CD4-positive, alpha-beta T cell (primary cell): ENCODE measurements at regions not wholly inside any gene's neighbourhood (a gene's known extent, or its start where the extent isn't known, plus 50 kb on each side); places are given as distances from the start of the nearest gene placed in this dataset.

ENCODE experiments used
- ATAC-seq: fragments of 200-7000 bp; cut with Tn5 transposase; one replicate; pipeline ENCODE4 v1.10.0; 2022; ENCODE audit warnings: mild to moderate bottlenecking; ENCODE audit not compliant: poor library complexity
- CTCF ChIA-PET: fragments of 350-600 bp; sonication (Branson Sonifier 250); formaldehyde crosslinking; loops from one replicate; lab custom pipeline; 2021; ENCODE audit warnings: antibody characterized with exemption, inconsistent platforms; lab: Charles Lee
- POLR2A ChIA-PET: fragments of 350-600 bp; sonication (Branson Sonifier 250); formaldehyde crosslinking; loops from one replicate; lab custom pipeline; 2021; ENCODE audit warnings: antibody characterized with exemption, inconsistent platforms; lab: Charles Lee
- DNase-seq, 14 experiments: peaks; one replicate each; pipeline ENCODE4 v3.0.0-alpha.2; 2013 to 2020; ENCODE audit warnings: mixed read lengths in 2 of 14
- H3K27ac ChIP-seq, 2 donors: one replicate each; pipeline versions ENCODE4 v1.5.1 to v1.7.0; 2013; ENCODE audit warnings: low read length in 2 of 2, low read depth in 1 of 2, mild to moderate bottlenecking in 1 of 2
- H3K27me3 ChIP-seq, 2 experiments: 1 replicate in 1 of 2; 2 replicates in 1 of 2; pipeline versions ENCODE4 v1.6.1 to v1.7.0; 2013; ENCODE audit warnings: low read length in 2 of 2, control low read depth in 1 of 2, mild to moderate bottlenecking in 1 of 2, moderate library complexity in 1 of 2; ENCODE audit not compliant: insufficient read depth in 2 of 2, control insufficient read depth in 1 of 2
- H3K36me3 ChIP-seq: one replicate; pipeline ENCODE4 v1.6.1; 2013; ENCODE audit warnings: low read length, control low read depth; ENCODE audit not compliant: insufficient read depth
- H3K4me1 ChIP-seq: one replicate; pipeline ENCODE4 v1.6.1; 2013; ENCODE audit warnings: low read length, control low read depth; ENCODE audit not compliant: insufficient read depth
- H3K4me3 ChIP-seq: one replicate; pipeline ENCODE4 v1.5.1; 2013; ENCODE audit warnings: mild to moderate bottlenecking, low read length, moderate library complexity
- H3K9me3 ChIP-seq, 2 experiments: 1 replicate in 1 of 2; 2 replicates in 1 of 2; pipeline versions ENCODE4 v1.6.1 to v1.7.0; 2013; ENCODE audit warnings: low read length in 2 of 2, mild to moderate bottlenecking in 2 of 2, control low read depth in 1 of 2, moderate library complexity in 1 of 2; ENCODE audit not compliant: control insufficient read depth in 1 of 2, insufficient read depth in 1 of 2
- H3K27ac Mint-ChIP-seq: one replicate; pipeline ENCODE4 v1.8.0; 2020; ENCODE audit warnings: mixed read lengths
- H3K27me3 Mint-ChIP-seq: one replicate; pipeline ENCODE4 v1.8.0; 2021; ENCODE audit warnings: mixed read lengths
- H3K36me3 Mint-ChIP-seq: one replicate; pipeline ENCODE4 v1.8.0; 2021; ENCODE audit warnings: low read depth, mixed read lengths
- H3K4me1 Mint-ChIP-seq: one replicate; pipeline ENCODE4 v1.8.0; 2021; ENCODE audit warnings: low read depth, mixed read lengths
- H3K4me3 Mint-ChIP-seq: one replicate; pipeline ENCODE4 v1.8.0; 2020; ENCODE audit warnings: mild to moderate bottlenecking, mixed read lengths
- H3K9me3 Mint-ChIP-seq: one replicate; pipeline ENCODE4 v1.8.0; 2020; ENCODE audit warnings: mixed read lengths
- intact Hi-C, 2 experiments: fragments of 100-400 bp; cut with DNase I in 1 of 2; cut with micrococcal nuclease in 1 of 2; formaldehyde crosslinking; loops; one replicate each; pipeline versions ENCODE4 v1.15.1 to v1.9.0; 2023 to 2025; cut with DNase I, micrococcal nuclease
- TF ChIP-seq, protein P1 (sequence below): fragments of 200-600 bp; IDR thresholded peaks from one replicate; pipeline ENCODE4 v1.8.0; 2022; ENCODE audit warnings: antibody characterized with exemption, mild to moderate bottlenecking

- Histone ChIP-seq H3K36me3 (no peaks in the 10 kb centered on the region), H3K9me3 (no peaks in the 10 kb centered on the region), H3K4me3 (no peak overlapping the region), H3K27me3 (no peaks in the 10 kb centered on the region), H3K27ac (no peak overlapping the region), H3K4me1 (peaks cover 7% of the 10 kb centered on the region)
- ChIA-PET CTCF (no interaction called here), POLR2A (no interaction called here)
- no peak for ATAC-seq
- H3K4me3 Mint-ChIP-seq, result no peak overlapping the region
- no peak overlapping the region for H3K27ac Mint-ChIP-seq
- H3K4me1 Mint-ChIP-seq, result peaks cover 12% of the 10 kb centered on the region
- DNase-seq, result no peak
- no peaks in the 10 kb centered on the region for H3K9me3 Mint-ChIP-seq
- H3K27me3 Mint-ChIP-seq, result no peaks in the 10 kb centered on the region
- H3K36me3 Mint-ChIP-seq, result no peaks in the 10 kb centered on the region
- intact Hi-C loops, result loop anchor here in 1 of 2 experiments (5.0 to 10.0 kb wide), 2 partner anchors 308 to 1491 kb away; no protein-coding TSS in a partner anchor
- TF ChIP-seq, protein P1, sequence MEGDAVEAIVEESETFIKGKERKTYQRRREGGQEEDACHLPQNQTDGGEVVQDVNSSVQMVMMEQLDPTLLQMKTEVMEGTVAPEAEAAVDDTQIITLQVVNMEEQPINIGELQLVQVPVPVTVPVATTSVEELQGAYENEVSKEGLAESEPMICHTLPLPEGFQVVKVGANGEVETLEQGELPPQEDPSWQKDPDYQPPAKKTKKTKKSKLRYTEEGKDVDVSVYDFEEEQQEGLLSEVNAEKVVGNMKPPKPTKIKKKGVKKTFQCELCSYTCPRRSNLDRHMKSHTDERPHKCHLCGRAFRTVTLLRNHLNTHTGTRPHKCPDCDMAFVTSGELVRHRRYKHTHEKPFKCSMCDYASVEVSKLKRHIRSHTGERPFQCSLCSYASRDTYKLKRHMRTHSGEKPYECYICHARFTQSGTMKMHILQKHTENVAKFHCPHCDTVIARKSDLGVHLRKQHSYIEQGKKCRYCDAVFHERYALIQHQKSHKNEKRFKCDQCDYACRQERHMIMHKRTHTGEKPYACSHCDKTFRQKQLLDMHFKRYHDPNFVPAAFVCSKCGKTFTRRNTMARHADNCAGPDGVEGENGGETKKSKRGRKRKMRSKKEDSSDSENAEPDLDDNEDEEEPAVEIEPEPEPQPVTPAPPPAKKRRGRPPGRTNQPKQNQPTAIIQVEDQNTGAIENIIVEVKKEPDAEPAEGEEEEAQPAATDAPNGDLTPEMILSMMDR, result no peak
Measured at GRCh38 chr5:18702821-18703220, 1068.6 kb downstream of the TAF11L14 start.

GRCh38 chr5:18712936-18713485, 1078.8 kb downstream of the TAF11L14 start:
- no peaks in the 10 kb centered on the region for H3K36me3 Mint-ChIP-seq
- no peak for ATAC-seq
- Histone ChIP-seq H3K27ac (no peak overlapping the region), H3K4me1 (no peaks in the 10 kb centered on the region), H3K4me3 (no peak overlapping the region), H3K9me3 (no peaks in the 10 kb centered on the region), H3K36me3 (no peaks in the 10 kb centered on the region), H3K27me3 (no peaks in the 10 kb centered on the region)
- TF ChIP-seq, protein P1, result no peak
- no peak for DNase-seq
- H3K9me3 Mint-ChIP-seq, result peaks cover 4% of the 10 kb centered on the region
- intact Hi-C loops, result no loop called here
- H3K27ac Mint-ChIP-seq, result no peak overlapping the region
- H3K27me3 Mint-ChIP-seq, result no peaks in the 10 kb centered on the region
- ChIA-PET POLR2A (interaction anchor here (0.6 kb wide), 1 partner anchor 38 kb away, joined by 3 read pairs; no protein-coding TSS in a partner anchor), CTCF (interaction anchor here (1.5 kb wide), 1 partner anchor 15 kb away, joined by 3 read pairs; no protein-coding TSS in a partner anchor)
- no peak overlapping the region for H3K4me3 Mint-ChIP-seq
- no peaks in the 10 kb centered on the region for H3K4me1 Mint-ChIP-seq

- intact Hi-C loops, result no loop called here
- Histone ChIP-seq H3K36me3 (no peaks in the 10 kb centered on the region), H3K27me3 (no peaks in the 10 kb centered on the region), H3K4me3 (no peak overlapping the region), H3K9me3 (no peaks in the 10 kb centered on the region), H3K4me1 (no peaks in the 10 kb centered on the region), H3K27ac (no peak overlapping the region)
- H3K4me3 Mint-ChIP-seq, result no peak overlapping the region
- H3K4me1 Mint-ChIP-seq, result peaks cover 6% of the 10 kb centered on the region
- ChIA-PET POLR2A (no interaction called here), CTCF (no interaction called here)
- H3K9me3 Mint-ChIP-seq, result no peaks in the 10 kb centered on the region
- H3K36me3 Mint-ChIP-seq, result no peaks in the 10 kb centered on the region
- no peak for DNase-seq
- no peak for ATAC-seq
- TF ChIP-seq, protein P1, result no peak
- no peak overlapping the region for H3K27ac Mint-ChIP-seq
- no peaks in the 10 kb centered on the region for H3K27me3 Mint-ChIP-seq
Measured at GRCh38 chr5:18720002-18720401, 1085.7 kb downstream of the TAF11L14 start.
